HEK293 (cell line): ENCODE measurements at regions not wholly inside any gene's neighbourhood (a gene's known extent, or its start where the extent isn't known, plus 50 kb on each side); places are given as distances from the start of the nearest gene placed in this dataset.

Experiments
- CTCF ChIA-PET: fragments of 350-600 bp; formaldehyde crosslinking; extraction: SDS; loops from one replicate; lab custom pipeline; 2021; ENCODE audit warnings: antibody characterized with exemption; lab: Yijun Ruan, JAX
- POLR2A ChIA-PET: fragments of 300-600 bp; formaldehyde crosslinking; extraction: SDS; loops from one replicate; lab custom pipeline; 2020; ENCODE audit warnings: antibody characterized with exemption, inconsistent platforms; lab: Yijun Ruan, JAX
- H3K27ac ChIP-seq: fragments of 200-500 bp; sonication (Bioruptor generic); 2 replicates; pipeline ENCODE4 v1.5.1; 2014; ENCODE audit warnings: low read depth, low read length, control low read depth, inconsistent platforms; ENCODE audit errors: extremely low read depth
- H3K36me3 ChIP-seq, 2 experiments: fragments of 200-500 bp in 1 of 2; sonication (Bioruptor generic) in 1 of 2; 1 replicate in 1 of 2; 2 replicates in 1 of 2; pipeline ENCODE4 v1.5.1; 2014 to 2017; ENCODE audit warnings: inconsistent platforms in 2 of 2, low read length in 2 of 2; ENCODE audit not compliant: control insufficient read depth in 2 of 2, insufficient read depth in 1 of 2
- H3K4me1 ChIP-seq: fragments of 200-500 bp; sonication (Bioruptor generic); 2 replicates; pipeline ENCODE4 v1.5.1; 2014; ENCODE audit warnings: mild to moderate bottlenecking, low read length, inconsistent platforms; ENCODE audit not compliant: control insufficient read depth, insufficient read depth
- H3K4me3 ChIP-seq: 2 replicates; pipeline ENCODE4 v1.5.1; 2011; ENCODE audit warnings: low read depth, mild to moderate bottlenecking, control low read depth, low read length, moderate library complexity
- H3K9me3 ChIP-seq: fragments of 200-500 bp; sonication (Bioruptor generic); 2 replicates; pipeline ENCODE4 v1.5.1; 2014; ENCODE audit warnings: low read depth, low read length, inconsistent platforms; ENCODE audit not compliant: control insufficient read depth, insufficient read depth
- GLI4 ChIP-seq: fragments of 450-650 bp; formaldehyde crosslinking; IDR thresholded peaks from 2 replicates; pipeline ENCODE4 v1.5.1; 2016; ENCODE audit warnings: missing biosample characterization, missing genetic modification characterization
- HOXC10 ChIP-seq: sonication (generic); formaldehyde crosslinking; IDR thresholded peaks from 2 replicates; pipeline ENCODE4 v1.8.1; 2023; ENCODE audit warnings: mild to moderate bottlenecking, missing genetic modification reagents
- INSM2 ChIP-seq: fragments of 450-650 bp; formaldehyde crosslinking; IDR thresholded peaks from 2 replicates; pipeline ENCODE4 v1.5.1; 2016; ENCODE audit warnings: missing biosample characterization, missing genetic modification characterization
- KLF10 ChIP-seq: fragments of 450-650 bp; IDR thresholded peaks from 2 replicates; pipeline ENCODE4 v1.5.1; 2018; ENCODE audit warnings: missing biosample characterization, mild to moderate bottlenecking, missing genetic modification characterization
- KLF7 ChIP-seq: fragments of 450-650 bp; formaldehyde crosslinking; IDR thresholded peaks from 2 replicates; pipeline ENCODE4 v1.5.1; 2016; ENCODE audit warnings: missing biosample characterization, missing genetic modification characterization, borderline replicate concordance
- OVOL3 ChIP-seq: fragments of 450-650 bp; formaldehyde crosslinking; IDR thresholded peaks from 2 replicates; pipeline ENCODE4 v1.5.1; 2016; ENCODE audit warnings: missing biosample characterization, missing genetic modification characterization
- SALL2 ChIP-seq: fragments of 450-650 bp; formaldehyde crosslinking; IDR thresholded peaks from 2 replicates; pipeline ENCODE4 v1.5.0; 2017; ENCODE audit warnings: missing biosample characterization, mild to moderate bottlenecking, missing genetic modification characterization, borderline replicate concordance
- ZEB2 ChIP-seq: fragments of 450-650 bp; formaldehyde crosslinking; IDR thresholded peaks from 2 replicates; pipeline ENCODE4 v1.5.1; 2016; ENCODE audit warnings: missing biosample characterization, missing genetic modification characterization
- ZFHX2 ChIP-seq: fragments of 450-650 bp; formaldehyde crosslinking; conservative IDR thresholded peaks from 2 replicates; pipeline ENCODE4 v1.5.1; 2016; ENCODE audit warnings: missing biosample characterization, missing genetic modification characterization
- ZNF140 ChIP-seq: fragments of 450-650 bp; formaldehyde crosslinking; IDR thresholded peaks from 2 replicates; pipeline ENCODE4 v1.5.1; 2016; ENCODE audit warnings: missing biosample characterization, missing genetic modification characterization
- ZNF157 ChIP-seq: fragments of 450-650 bp; formaldehyde crosslinking; IDR thresholded peaks from 2 replicates; pipeline ENCODE4 v1.5.1; 2016; ENCODE audit warnings: missing biosample characterization, missing genetic modification characterization
- ZNF24 ChIP-seq: fragments of 450-650 bp; formaldehyde crosslinking; IDR thresholded peaks from 2 replicates; pipeline ENCODE4 v1.5.1; 2016; ENCODE audit warnings: missing biosample characterization, missing genetic modification characterization
- ZNF274 ChIP-seq, 2 experiments: fragments of 200-500 bp in 1 of 2; fragments of 450-650 bp in 1 of 2; sonication (Bioruptor generic) in 1 of 2; formaldehyde crosslinking in 1 of 2; IDR thresholded peaks; 2 replicates each; pipeline versions ENCODE4 v1.5.1 to v1.6.1; 2014 to 2016; ENCODE audit warnings: borderline replicate concordance in 1 of 2, inconsistent platforms in 1 of 2, low read length in 1 of 2, missing biosample characterization in 1 of 2, missing genetic modification characterization in 1 of 2
- ZNF292 ChIP-seq: fragments of 450-650 bp; formaldehyde crosslinking; IDR thresholded peaks from 2 replicates; pipeline ENCODE4 v1.5.1; 2016; ENCODE audit warnings: low read depth, missing biosample characterization, missing genetic modification characterization, borderline replicate concordance
- ZNF311 ChIP-seq: fragments of 450-650 bp; formaldehyde crosslinking; IDR thresholded peaks from 2 replicates; pipeline ENCODE4 v1.5.1; 2017; ENCODE audit warnings: missing biosample characterization, missing genetic modification characterization, borderline replicate concordance
- ZNF354C ChIP-seq: fragments of 450-650 bp; formaldehyde crosslinking; IDR thresholded peaks from 2 replicates; pipeline ENCODE4 v1.5.1; 2016; ENCODE audit warnings: missing biosample characterization, missing genetic modification characterization, low read depth, borderline replicate concordance
- ZNF449 ChIP-seq: fragments of 450-650 bp; formaldehyde crosslinking; IDR thresholded peaks from 2 replicates; pipeline ENCODE4 v1.5.1; 2017; ENCODE audit warnings: missing biosample characterization, mild to moderate bottlenecking, missing genetic modification characterization, moderate library complexity
- ZNF514 ChIP-seq: fragments of 450-650 bp; formaldehyde crosslinking; IDR thresholded peaks from 2 replicates; pipeline ENCODE4 v1.5.1; 2016; ENCODE audit warnings: missing biosample characterization, missing genetic modification characterization
- ZNF548 ChIP-seq: fragments of 450-650 bp; formaldehyde crosslinking; IDR thresholded peaks from 2 replicates; pipeline ENCODE4 v1.5.1; 2016; ENCODE audit warnings: missing biosample characterization, missing genetic modification characterization
- ZNF549 ChIP-seq: fragments of 450-650 bp; IDR thresholded peaks from 2 replicates; pipeline ENCODE4 v1.5.1; 2018; ENCODE audit warnings: missing biosample characterization, missing genetic modification characterization, mild to moderate bottlenecking, inconsistent platforms, moderate library complexity
- ZNF560 ChIP-seq: fragments of 450-650 bp; formaldehyde crosslinking; IDR thresholded peaks from 2 replicates; pipeline ENCODE4 v1.5.1; 2017; ENCODE audit warnings: missing biosample characterization, missing genetic modification characterization, borderline replicate concordance
- ZNF561 ChIP-seq: fragments of 450-650 bp; IDR thresholded peaks from 2 replicates; pipeline ENCODE4 v1.5.1; 2018; ENCODE audit warnings: missing biosample characterization, missing genetic modification characterization, borderline replicate concordance
- ZNF624 ChIP-seq: fragments of 450-650 bp; formaldehyde crosslinking; IDR thresholded peaks from 2 replicates; pipeline ENCODE4 v1.5.1; 2017; ENCODE audit warnings: missing biosample characterization, missing genetic modification characterization
- ZNF701 ChIP-seq: fragments of 450-650 bp; formaldehyde crosslinking; IDR thresholded peaks from 2 replicates; pipeline ENCODE4 v1.5.1; 2016; ENCODE audit warnings: missing biosample characterization, missing genetic modification characterization
- ZSCAN23 ChIP-seq: fragments of 450-650 bp; formaldehyde crosslinking; IDR thresholded peaks from 2 replicates; pipeline ENCODE4 v1.5.1; 2016; ENCODE audit warnings: missing biosample characterization, missing genetic modification characterization
- TF ChIP-seq, protein P1 (sequence below): fragments of 450-650 bp; formaldehyde crosslinking; IDR thresholded peaks from 2 replicates; pipeline ENCODE4 v1.5.1; 2017; ENCODE audit warnings: missing biosample characterization, missing genetic modification characterization
- TF ChIP-seq, protein P2 (sequence below): fragments of 450-650 bp; formaldehyde crosslinking; IDR thresholded peaks from 2 replicates; pipeline ENCODE4 v1.5.1; 2016; ENCODE audit warnings: missing biosample characterization, missing genetic modification characterization

GRCh38 chr4:181121733-181122132, 1121.5 kb upstream of the TENM3 start (continued):
- no peak for TF ChIP-seq KLF7
- no peak for TF ChIP-seq HOXC10
- no peak for TF ChIP-seq ZFHX2 (tag by site-specific recombination)
- TF ChIP-seq OVOL3 (tag by site-specific recombination): no peak
- TF ChIP-seq ZNF292 (tag by site-specific recombination): no peak
- no peak for TF ChIP-seq ZNF354C (tag by site-specific recombination)
- TF ChIP-seq ZNF624 (tag by site-specific recombination): no peak
- no peak for TF ChIP-seq INSM2 (tag by site-specific recombination)
- no peak for TF ChIP-seq KLF10 (tag by site-specific recombination)
- TF ChIP-seq ZSCAN23 (tag by site-specific recombination): no peak
- no peak for TF ChIP-seq ZNF548 (tag by site-specific recombination)

- Histone ChIP-seq H3K9me3 (no peaks in the 10 kb centered on the region), H3K36me3 (no peaks in the 10 kb centered on the region), H3K27ac (no peak overlapping the region), H3K4me3 (no peak overlapping the region), H3K4me1 (no peaks in the 10 kb centered on the region)
- ChIA-PET CTCF (no interaction called here), POLR2A (no interaction called here)
- TF ChIP-seq ZNF24 (tag by site-specific recombination) (no peak), ZNF549 (no peak), ZNF274 (IDR thresholded peaks at IDR 0.05; ENCODE audit: low read length) (no peak), ZNF274 (tag by site-specific recombination; IDR thresholded peaks at IDR 0.05; ENCODE audit: borderline replicate concordance) (no peak), SALL2 (tag by site-specific recombination) (no peak), ZNF140 (no peak), GLI4 (no peak), ZEB2 (tag by site-specific recombination) (no peak), ZNF449 (no peak), ZNF157 (no peak), ZNF560 (tag by site-specific recombination) (no peak), ZNF514 (tag by site-specific recombination) (no peak), ZNF561 (tag by site-specific recombination) (no peak), ZNF311 (tag by site-specific recombination) (no peak), ZNF701 (tag by site-specific recombination) (no peak)
- TF ChIP-seq, protein P1, sequence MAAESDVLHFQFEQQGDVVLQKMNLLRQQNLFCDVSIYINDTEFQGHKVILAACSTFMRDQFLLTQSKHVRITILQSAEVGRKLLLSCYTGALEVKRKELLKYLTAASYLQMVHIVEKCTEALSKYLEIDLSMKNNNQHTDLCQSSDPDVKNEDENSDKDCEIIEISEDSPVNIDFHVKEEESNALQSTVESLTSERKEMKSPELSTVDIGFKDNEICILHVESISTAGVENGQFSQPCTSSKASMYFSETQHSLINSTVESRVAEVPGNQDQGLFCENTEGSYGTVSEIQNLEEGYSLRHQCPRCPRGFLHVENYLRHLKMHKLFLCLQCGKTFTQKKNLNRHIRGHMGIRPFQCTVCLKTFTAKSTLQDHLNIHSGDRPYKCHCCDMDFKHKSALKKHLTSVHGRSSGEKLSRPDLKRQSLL: no peak
- TF ChIP-seq, protein P2, sequence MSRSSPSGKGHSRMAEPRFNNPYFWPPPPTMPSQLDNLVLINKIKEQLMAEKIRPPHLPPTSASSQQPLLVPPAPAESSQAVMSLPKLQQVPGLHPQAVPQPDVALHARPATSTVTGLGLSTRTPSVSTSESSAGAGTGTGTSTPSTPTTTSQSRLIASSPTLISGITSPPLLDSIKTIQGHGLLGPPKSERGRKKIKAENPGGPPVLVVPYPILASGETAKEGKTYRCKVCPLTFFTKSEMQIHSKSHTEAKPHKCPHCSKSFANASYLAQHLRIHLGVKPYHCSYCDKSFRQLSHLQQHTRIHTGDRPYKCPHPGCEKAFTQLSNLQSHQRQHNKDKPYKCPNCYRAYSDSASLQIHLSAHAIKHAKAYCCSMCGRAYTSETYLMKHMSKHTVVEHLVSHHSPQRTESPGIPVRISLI (tag by site-specific recombination): no peak
Observed at GRCh38 chr4:181127171-181127570, 1116.0 kb upstream of the TENM3 start.
